ENCODE measurements at regions not wholly inside any gene's neighbourhood (a gene's known extent, or its start where the extent isn't known, plus 50 kb on each side); places are given as distances from the start of the nearest gene placed in this dataset.
"Not testable (repeated sequence)": the region's sequence is repeated elsewhere in the genome, so short reads cannot be mapped to it uniquely, and the experiment has no call there.

DNA sequence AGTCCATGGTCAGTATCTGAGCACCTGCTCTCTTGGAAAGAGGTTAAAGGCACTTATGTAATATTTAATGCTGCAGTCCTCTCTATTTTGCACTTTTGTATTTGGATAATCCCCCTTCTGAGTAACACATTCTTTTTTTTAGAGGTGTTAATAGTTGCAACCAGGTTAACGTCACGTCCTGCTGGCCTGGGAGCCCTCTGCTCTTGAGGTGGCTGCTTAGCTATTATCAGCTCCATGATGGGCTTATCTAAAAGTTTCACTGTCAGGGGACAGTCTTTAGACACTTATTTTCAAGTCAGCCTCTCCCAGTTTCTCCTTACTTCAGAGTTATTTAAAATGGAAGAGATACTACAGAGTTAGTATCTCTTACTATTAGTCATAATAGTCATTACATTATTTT, 795.5 kb upstream of the CDH18 start:
- DNase-seq = not testable (repeated sequence)

DNA sequence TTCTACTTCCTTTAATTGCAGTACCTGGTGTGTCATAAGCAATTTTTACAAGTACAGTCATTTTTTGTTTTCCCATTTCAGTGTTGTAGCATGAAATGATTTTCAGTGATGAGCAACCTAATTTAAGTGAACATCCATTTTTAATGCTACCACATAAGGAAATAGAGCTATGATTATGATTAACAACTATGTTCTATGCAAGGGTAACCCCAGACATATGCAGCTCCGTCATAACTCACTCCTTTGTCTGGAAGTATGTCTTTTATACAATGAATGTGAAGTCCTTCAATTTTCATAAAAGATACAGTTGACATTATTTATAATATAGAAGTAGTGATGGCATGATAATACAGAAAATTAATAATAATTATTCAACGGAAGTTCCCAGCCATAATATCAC, 783.3 kb upstream of the CDH18 start:
- not testable (repeated sequence) for DNase-seq

DNA sequence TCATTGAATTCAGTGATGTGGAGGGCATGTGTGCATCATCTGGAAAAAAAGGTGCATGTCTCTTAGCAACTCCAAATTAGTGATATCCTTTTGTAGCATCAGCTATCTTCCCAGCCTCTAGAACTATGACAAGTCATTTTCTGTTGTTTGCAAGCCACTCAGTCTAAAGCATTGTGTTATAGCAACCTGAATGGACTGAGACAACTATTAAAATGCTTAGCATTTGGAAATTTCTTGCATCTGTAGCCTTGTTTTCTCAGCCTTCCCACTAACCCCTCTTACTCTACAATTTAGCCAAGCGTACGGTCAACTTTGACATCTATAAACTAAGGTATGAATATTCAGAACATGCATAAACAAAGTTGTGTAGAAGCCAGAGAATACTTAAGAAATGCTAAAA, 777.1 kb upstream of the CDH18 start:
- not testable (repeated sequence) for DNase-seq

DNA sequence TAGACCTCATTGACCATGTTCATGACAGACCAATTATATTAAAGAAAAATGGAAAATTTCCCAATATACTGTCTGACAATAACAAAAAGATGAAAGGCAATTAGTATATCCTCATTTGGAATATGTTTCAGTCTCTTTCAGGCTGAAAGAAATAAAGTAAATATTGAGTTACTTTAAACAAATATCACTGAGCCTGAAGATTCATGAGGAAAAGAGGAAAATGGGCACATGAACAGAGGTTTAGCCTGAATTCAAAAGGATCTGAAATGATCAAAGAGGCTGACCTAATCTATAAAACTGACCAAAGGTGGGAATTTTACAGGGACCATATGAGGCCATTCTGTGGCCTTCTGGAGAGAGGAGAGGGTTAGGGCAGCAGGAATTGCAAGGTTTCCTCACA, 771.5 kb upstream of the CDH18 start:
- DNase-seq = not testable (repeated sequence)

GRCh38 chr5:20752179-20752578, 764.2 kb upstream of the CDH18 start:
- DNase-seq = not testable (repeated sequence)

DNA sequence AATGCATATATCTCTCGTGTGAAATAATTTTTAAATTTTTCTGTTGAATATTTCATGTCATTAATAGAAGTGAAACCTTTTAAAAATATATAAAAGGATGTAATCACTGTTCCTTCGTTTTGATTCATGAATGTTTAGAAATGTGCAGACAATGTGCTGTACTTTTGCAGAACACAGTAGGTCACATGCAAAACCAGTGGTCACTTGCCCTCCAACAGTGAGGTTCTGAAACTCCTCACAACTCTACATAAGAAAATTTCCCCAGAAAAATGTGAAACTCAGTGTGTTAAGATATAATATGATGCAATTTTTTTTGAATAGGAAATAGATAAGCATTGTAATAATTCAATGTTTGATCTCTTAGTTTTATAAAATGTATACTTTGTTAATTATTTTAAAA, 747.7 kb upstream of the CDH18 start:
- DNase-seq = not testable (repeated sequence)

GRCh38 chr5:20732223-20732622, 744.2 kb upstream of the CDH18 start:
- DNase-seq = not testable (repeated sequence)

- DNase-seq = not testable (repeated sequence)
These were observed 733.3 kb upstream of the CDH18 start for GRCh38 chr5:20721286-20721685.

- not testable (repeated sequence) for DNase-seq
These were observed 723.6 kb upstream of the CDH18 start for GRCh38 chr5:20711520-20712155.

GRCh38 chr5:20707634-20708033, 719.6 kb upstream of the CDH18 start:
- DNase-seq = not testable (repeated sequence)

- no peak for DNase-seq
These were observed 706.1 kb upstream of the CDH18 start for GRCh38 chr5:20694121-20694520.

GRCh38 chr5:20692913-20693312, 704.9 kb upstream of the CDH18 start:
- no peak for DNase-seq

GRCh38 chr5:20683241-20683940, 695.4 kb upstream of the CDH18 start:
- DNase-seq = no peak

- DNase-seq = no peak
These were observed 692.8 kb upstream of the CDH18 start for GRCh38 chr5:20680718-20681302.

GRCh38 chr5:20678814-20679298, 690.9 kb upstream of the CDH18 start:
- no peak for DNase-seq

DNA sequence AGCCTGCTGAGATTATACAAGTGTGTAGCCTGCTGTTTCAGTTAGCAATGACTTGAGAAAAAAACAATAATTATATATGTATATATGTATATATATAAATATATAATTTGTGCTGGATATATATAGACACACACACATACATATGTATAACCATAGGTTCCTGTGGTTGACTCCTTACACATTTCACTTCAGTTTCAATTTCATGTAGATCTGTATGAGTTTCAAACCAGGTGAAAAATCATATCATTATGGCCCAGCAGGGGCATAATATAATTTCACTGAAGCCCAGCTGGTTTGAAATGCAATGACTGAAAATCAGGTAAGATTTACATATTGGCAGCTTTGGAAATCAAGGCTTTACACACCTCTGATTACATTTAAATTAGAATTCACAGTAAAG, 690.4 kb upstream of the CDH18 start:
- no peak for DNase-seq

DNA sequence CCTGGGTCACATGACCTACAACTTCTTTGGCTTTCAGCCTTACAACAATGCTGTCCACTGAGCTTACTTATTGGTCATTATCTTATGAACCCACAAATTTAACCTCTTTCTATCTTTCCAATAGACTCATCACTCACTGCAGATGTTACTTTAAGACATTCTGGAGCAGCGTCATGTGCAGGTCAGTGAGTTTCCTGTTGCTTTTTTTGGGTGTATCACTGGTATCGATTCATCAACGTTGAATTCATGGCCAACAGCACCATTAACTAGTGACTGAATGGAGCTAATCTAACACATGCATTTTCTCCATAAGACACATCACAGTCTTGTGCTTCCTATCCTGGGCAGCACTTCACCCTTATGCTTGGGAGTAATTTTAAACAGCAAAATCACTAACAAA, 672.6 kb upstream of the CDH18 start:
- no peak for DNase-seq

DNA sequence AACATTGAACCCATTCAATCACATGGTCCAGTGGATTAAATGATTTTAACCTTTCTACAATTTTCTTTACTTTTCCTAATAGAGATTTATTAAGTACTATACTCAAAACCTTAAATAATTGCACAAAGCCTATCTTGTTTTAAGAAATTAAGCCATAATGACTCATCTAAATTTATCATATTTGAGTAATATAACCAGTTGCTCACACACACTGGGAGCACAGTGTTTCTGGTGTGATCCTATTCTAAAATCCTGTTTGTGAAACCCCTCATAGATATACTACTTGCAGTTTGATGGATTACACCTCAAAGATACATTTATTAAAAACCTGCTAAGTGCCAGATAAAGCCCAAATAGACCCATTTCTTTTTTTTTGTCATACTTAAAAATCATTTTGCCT, 668.3 kb upstream of the CDH18 start:
- no peak for DNase-seq

DNA sequence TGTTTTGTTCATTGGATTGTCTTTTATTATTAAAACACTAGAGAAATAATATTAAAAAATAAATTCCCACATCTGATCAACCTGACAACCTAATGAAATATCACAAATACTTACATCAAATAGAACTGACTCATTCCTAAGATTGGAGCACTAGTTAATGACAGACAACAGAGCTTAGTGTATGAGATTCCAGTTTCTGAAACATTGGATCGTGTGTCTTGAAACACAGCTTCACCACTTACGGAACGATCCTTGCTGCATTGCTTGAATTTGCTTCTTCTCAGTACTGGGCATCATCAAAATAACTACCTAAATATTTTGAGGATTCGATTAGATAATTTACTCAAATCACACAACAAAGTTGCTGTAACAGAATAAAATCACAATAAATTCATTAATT, 667.2 kb upstream of the CDH18 start:
- DNase-seq = no peak

DNA sequence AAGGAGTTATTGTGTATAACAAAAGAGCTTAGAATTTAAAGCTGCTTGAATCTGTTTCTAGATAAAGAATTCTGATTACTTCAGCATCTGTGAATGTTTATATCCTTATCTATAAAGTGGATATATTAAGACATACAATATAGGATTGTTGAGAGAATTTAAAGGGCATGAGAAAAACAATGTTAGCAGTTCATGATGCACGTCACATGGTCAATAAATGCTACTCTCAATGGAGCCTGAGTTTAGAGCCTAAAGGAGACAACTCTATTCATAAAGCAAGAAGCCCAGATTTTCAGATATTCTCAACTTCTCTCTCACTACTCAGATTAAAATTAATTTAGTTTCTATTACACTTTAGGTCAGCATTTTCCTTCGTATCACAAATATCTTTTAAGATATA, 666.7 kb upstream of the CDH18 start:
- no peak for DNase-seq

- no peak for DNase-seq
These were observed 666.0 kb upstream of the CDH18 start for GRCh38 chr5:20654033-20654432.

GRCh38 chr5:20649966-20650365, 662.0 kb upstream of the CDH18 start:
- DNase-seq = no peak

GRCh38 chr5:20648981-20649380, 661.0 kb upstream of the CDH18 start:
- DNase-seq = no peak

GRCh38 chr5:20636686-20637085, 648.7 kb upstream of the CDH18 start:
- no peak for DNase-seq

All from right kidney (tissue), 1 donor.